Heart right ventricle (tissue), 16 donors: ENCODE measurements at regions not wholly inside any gene's neighbourhood (a gene's known extent, or its start where the extent isn't known, plus 50 kb on each side); places are given as distances from the start of the nearest gene placed in this dataset.

Experiments used
- ATAC-seq, 8 donors: fragments of 200-7000 bp; cut with Tn5 transposase; one replicate each; pipeline ENCODE4 v1.9.1; 2020; ENCODE audit warnings: mild to moderate bottlenecking in 8 of 8, moderate library complexity in 8 of 8, moderate number of reproducible peaks in 1 of 8
- DNase-seq, 2 donors: peaks; one replicate each; pipeline ENCODE4 v3.0.0-alpha.2; 2020
- H3K27ac ChIP-seq, 10 donors: fragments of 200-600 bp; sonication (generic) in 2 of 10; one replicate each; pipeline versions ENCODE4 v1.5.0 to v1.8.0; 2020 to 2022; ENCODE audit warnings: mild to moderate bottlenecking in 3 of 10
- H3K27me3 ChIP-seq, 7 donors: fragments of 200-600 bp; one replicate each; pipeline ENCODE4 v1.8.0; 2021 to 2022; ENCODE audit warnings: mild to moderate bottlenecking in 2 of 7
- H3K36me3 ChIP-seq, 9 donors: fragments of 200-600 bp; sonication (generic) in 1 of 9; one replicate each; pipeline versions ENCODE4 v1.5.0 to v1.8.0; 2020 to 2022; ENCODE audit warnings: mild to moderate bottlenecking in 2 of 9
- H3K4me1 ChIP-seq, 9 donors: fragments of 200-600 bp; sonication (generic) in 1 of 9; one replicate each; pipeline versions ENCODE4 v1.5.0 to v1.8.0; 2020 to 2022; ENCODE audit warnings: mild to moderate bottlenecking in 4 of 9
- H3K4me3 ChIP-seq, 10 donors: fragments of 200-600 bp; sonication (generic) in 2 of 10; one replicate each; pipeline versions ENCODE4 v1.5.0 to v1.8.0; 2020 to 2022; ENCODE audit warnings: mild to moderate bottlenecking in 7 of 10, moderate library complexity in 2 of 10
- H3K9me3 ChIP-seq, 11 donors: fragments of 200-600 bp in 10 of 11; sonication (generic) in 2 of 11; one replicate each; pipeline versions ENCODE4 v1.5.0 to v1.8.0; 2013 to 2022; ENCODE audit warnings: mild to moderate bottlenecking in 2 of 11, control low read depth in 1 of 11, moderate library complexity in 1 of 11
- CTCF ChIP-seq, 9 donors: fragments of 200-600 bp; sonication (generic) in 2 of 9; IDR thresholded peaks; one replicate each; pipeline versions ENCODE4 v1.5.0 to v1.8.0; 2021 to 2022; ENCODE audit warnings: antibody characterized with exemption in 9 of 9, mild to moderate bottlenecking in 5 of 9, moderate library complexity in 1 of 9
- WGBS, 2 donors: extraction: QIAGEN DNeasy Blood & Tissue Kit; methylation state at CpG; one replicate each; pipeline ENCODE4 v1.1.7; 2013; ENCODE audit warnings: inconsistent platforms in 1 of 2; 5-methylcytosine and 5-hydroxymethylcytosine counted together
- intact Hi-C, 10 donors: fragments of 100-400 bp; cut with DNase I; formaldehyde crosslinking; loops; one replicate each; pipeline versions ENCODE4 v1.11.1 to v1.14.2; 2022
- donor health status: Arrhythmogenic right ventricular cardiomyopathy.
- donor health status: ischemic (EF 13 %, LVEDD 7.1; RV severe dilation, severe dysfunction).
- donor health status: healthy with polysubstance abuse.
- donor health status: DM: no; HTN: yes; CAD: no.
- donor health status: DM: no; HTN: no; CAD: no.
- donor health status: ischemic (EF 25% LVEDD 6.9; RV normal size, moderate dysfunction).
- donor health status: ischemic (EF 25% LVEDD 5.7; RV mildly dilated, moderate dysfunction).
- donor health status: healthy.
- donor health status: DM: yes; HTN: yes; CAD: no.
- donor health status: Ischemic cardiomyopathy.
- donor health status: ischemic (EF 35%, LVEDD 5.7; RV mildly dilated, moderate dysfunction).
- donor health status: nonischemic (EF 11% LVEDD 7.7; RV severe dilation, severe dysfunction).
- donor health status: DM: yes; HTN: yes; CAD: no.
- donor health status: PGD.
- donor health status: ischemic (EF 29% LVEDD 5.4; RV normal size, mild dysfunction).
- donor health status: nonischemic (EF 23%, LVEDD 6.1; RV moderate dilation, normal function).

GRCh38 chr13:82614086-82614485, 1268.2 kb downstream of the SLITRK1 start:
- DNase-seq = no peak
- ATAC-seq = no peak
- Histone ChIP-seq H3K9me3 (peaks cover 0 to 11% (median 0%) of the 10 kb centered on the region in 11 donors), H3K4me3 (no peak overlapping the region), H3K27ac (no peak overlapping the region), H3K27me3 (no peaks in the 10 kb centered on the region), H3K4me1 (no peaks in the 10 kb centered on the region), H3K36me3 (no peaks in the 10 kb centered on the region)
- no peak for TF ChIP-seq CTCF (IDR thresholded peaks at IDR 0.05)
- 62 to 77% methylated on average over 2 of the region's 2 CpGs for WGBS, 2 donors
- intact Hi-C loops = no loop called here

GRCh38 chr13:82606008-82606407, 1276.3 kb downstream of the SLITRK1 start:
- WGBS, 2 donors = 96 to 98% methylated on average over 1 of the region's 1 CpG
- no peak for TF ChIP-seq CTCF (IDR thresholded peaks at IDR 0.05)
- intact Hi-C loops = no loop called here
- H3K36me3 ChIP-seq = no peaks in the 10 kb centered on the region
- peaks cover 0 to 66% (median 26%) of the 10 kb centered on the region in 11 donors for H3K9me3 ChIP-seq
- DNase-seq = no peak
- H3K4me3 ChIP-seq = no peak overlapping the region
- no peak for ATAC-seq
- no peaks in the 10 kb centered on the region for H3K27me3 ChIP-seq
- no peaks in the 10 kb centered on the region for H3K4me1 ChIP-seq
- no peak overlapping the region for H3K27ac ChIP-seq

GRCh38 chr13:82597747-82598146, 1284.5 kb downstream of the SLITRK1 start:
- intact Hi-C loops = no loop called here
- H3K9me3 ChIP-seq = peaks cover 0 to 33% (median 0%) of the 10 kb centered on the region in 11 donors
- H3K27ac ChIP-seq = no peak overlapping the region
- ATAC-seq (no peak), DNase-seq (no peak)
- no peaks in the 10 kb centered on the region for H3K36me3 ChIP-seq
- no peaks in the 10 kb centered on the region for H3K4me1 ChIP-seq
- WGBS, 2 donors = 19 to 54% methylated on average over 6 of the region's 6 CpGs
- no peak overlapping the region for H3K4me3 ChIP-seq
- no peak for TF ChIP-seq CTCF (IDR thresholded peaks at IDR 0.05)
- H3K27me3 ChIP-seq = no peaks in the 10 kb centered on the region

GRCh38 chr13:82593239-82593638, 1289.0 kb downstream of the SLITRK1 start:
- no peaks in the 10 kb centered on the region for H3K36me3 ChIP-seq
- intact Hi-C loops = no loop called here
- no peak overlapping the region for H3K4me3 ChIP-seq
- no peak for ATAC-seq
- TF ChIP-seq CTCF (IDR thresholded peaks at IDR 0.05) = no peak
- no peaks in the 10 kb centered on the region for H3K4me1 ChIP-seq
- H3K27me3 ChIP-seq = no peaks in the 10 kb centered on the region
- no peak overlapping the region for H3K27ac ChIP-seq
- DNase-seq = no peak
- peaks cover 0 to 51% (median 0%) of the 10 kb centered on the region in 11 donors for H3K9me3 ChIP-seq
- whole genome bisulfite sequencing, 2 donors = 52 to 74% methylated on average over 1 of the region's 1 CpG
